IMR-90 (cell line): ENCODE measurements at regions not wholly inside any gene's neighbourhood (a gene's known extent, or its start where the extent isn't known, plus 50 kb on each side); places are given as distances from the start of the nearest gene placed in this dataset.

Source experiments
- ATAC-seq: fragments of 200-7000 bp; cut with Tn5 transposase; 2 replicates; pipeline ENCODE4 v1.9.1; 2020; ENCODE audit warnings: low read depth, mild to moderate bottlenecking, moderate library complexity
- BruUV-seq: library from RNA; stranded (reverse); fragments of 400-500 nt; replicated peaks from 2 replicates; lab custom pipeline; 2021; lab: Mats Ljungman, UMichigan
- CTCF ChIA-PET: fragments of 300-600 bp; formaldehyde crosslinking; extraction: SDS; loops from one replicate; lab custom pipeline; 2021; ENCODE audit warnings: antibody characterized with exemption; lab: Yijun Ruan, JAX
- POLR2A ChIA-PET: fragments of 300-600 bp; sonication (Branson Sonifier 250); formaldehyde crosslinking; loops from one replicate; lab custom pipeline; 2022; ENCODE audit warnings: antibody characterized with exemption; ENCODE audit not compliant: unreplicated experiment; lab: Charles Lee
- DNase-seq: peaks from one replicate; pipeline ENCODE4 v3.0.0; 2013
- H2AFZ ChIP-seq: replicated peaks from 2 replicates; pipeline ENCODE3; 2013; ENCODE audit warnings: low read length, mild to moderate bottlenecking; ENCODE audit not compliant: poor library complexity
- H2AK5ac ChIP-seq: 2 replicates; pipeline ENCODE4 v1.6.1; 2013; ENCODE audit warnings: low read depth, low read length, inconsistent platforms
- H2AK9ac ChIP-seq: replicated peaks from 2 replicates; pipeline ENCODE3; 2013; ENCODE audit warnings: mild to moderate bottlenecking, low read depth, low read length, moderate library complexity; ENCODE audit not compliant: poor library complexity
- H2BK120ac ChIP-seq: 2 replicates; pipeline ENCODE4 v1.6.1; 2013; ENCODE audit warnings: low read depth, low read length, inconsistent platforms
- H2BK15ac ChIP-seq: 3 replicates; pipeline ENCODE4 v1.6.1; 2013; ENCODE audit warnings: low read depth, low read length, inconsistent platforms
- H2BK20ac ChIP-seq: 2 replicates; pipeline ENCODE4 v1.6.1; 2013; ENCODE audit warnings: low read depth, mild to moderate bottlenecking, inconsistent platforms, low read length, moderate library complexity
- H2BK5ac ChIP-seq: 2 replicates; pipeline ENCODE4 v1.6.1; 2013; ENCODE audit warnings: mild to moderate bottlenecking, low read depth, low read length, inconsistent platforms; ENCODE audit not compliant: poor library complexity, severe bottlenecking
- H3K14ac ChIP-seq: replicated peaks from 2 replicates; pipeline ENCODE4 v1.6.1; 2013; ENCODE audit warnings: low read depth, low read length, inconsistent platforms
- H3K18ac ChIP-seq: 2 replicates; pipeline ENCODE4 v1.6.1; 2013; ENCODE audit warnings: low read depth, low read length, control low read depth
- H3K23ac ChIP-seq: 2 replicates; pipeline ENCODE4 v1.6.1; 2013; ENCODE audit warnings: low read depth, low read length, inconsistent platforms
- H3K27ac ChIP-seq: 2 replicates; pipeline ENCODE4 v1.5.1; 2013; ENCODE audit warnings: mild to moderate bottlenecking, control low read depth, low read length; ENCODE audit not compliant: insufficient read depth
- H3K27me3 ChIP-seq: 2 replicates; pipeline ENCODE4 v1.6.1; 2013; ENCODE audit warnings: low read length; ENCODE audit not compliant: control insufficient read depth, insufficient read depth
- H3K36me3 ChIP-seq: 2 replicates; pipeline ENCODE4 v1.6.1; 2013; ENCODE audit warnings: low read length, mixed read lengths; ENCODE audit not compliant: control insufficient read depth, insufficient read depth
- H3K4ac ChIP-seq: 2 replicates; pipeline ENCODE4 v1.6.1; 2013; ENCODE audit warnings: low read depth, low read length, inconsistent platforms
- H3K4me1 ChIP-seq: 2 replicates; pipeline ENCODE4 v1.6.1; 2013; ENCODE audit warnings: low read length, mixed read lengths; ENCODE audit not compliant: control insufficient read depth, insufficient read depth
- H3K4me2 ChIP-seq: 2 replicates; pipeline ENCODE4 v1.6.1; 2013; ENCODE audit warnings: low read depth, mild to moderate bottlenecking, control low read depth, low read length, moderate library complexity
- H3K4me3 ChIP-seq: 2 replicates; pipeline ENCODE4 v1.5.1; 2013; ENCODE audit warnings: low read depth, mild to moderate bottlenecking, control low read depth, low read length, moderate library complexity; ENCODE audit not compliant: insufficient read depth
- H3K56ac ChIP-seq: 2 replicates; pipeline ENCODE4 v1.6.1; 2013; ENCODE audit warnings: low read length, inconsistent platforms; ENCODE audit not compliant: insufficient read depth; ENCODE audit errors: extremely low read depth
- H3K79me1 ChIP-seq, 2 experiments: 2 replicates each; pipeline ENCODE4 v1.6.1; 2013; ENCODE audit warnings: low read length in 2 of 2, inconsistent platforms in 1 of 2, low read depth in 1 of 2
- H3K9ac ChIP-seq: 2 replicates; pipeline ENCODE4 v1.6.1; 2013; ENCODE audit warnings: low read depth, low read length, control low read depth
- H3K9me1 ChIP-seq: 2 replicates; pipeline ENCODE4 v1.6.1; 2013; ENCODE audit warnings: low read length, inconsistent platforms; ENCODE audit not compliant: insufficient read depth
- H3K9me3 ChIP-seq: 2 replicates; pipeline ENCODE4 v1.6.1; 2013; ENCODE audit warnings: low read length; ENCODE audit not compliant: control insufficient read depth, insufficient read depth
- H4K20me1 ChIP-seq: 2 replicates; pipeline ENCODE4 v1.6.1; 2013; ENCODE audit warnings: low read length, inconsistent platforms; ENCODE audit not compliant: insufficient read depth
- H4K5ac ChIP-seq: 2 replicates; pipeline ENCODE4 v1.6.1; 2013; ENCODE audit warnings: mild to moderate bottlenecking, low read depth, low read length, control low read depth
- H4K8ac ChIP-seq, 2 experiments: 2 replicates each; pipeline ENCODE4 v1.6.1; 2013; ENCODE audit warnings: low read depth in 2 of 2, low read length in 2 of 2, control low read depth in 1 of 2, inconsistent platforms in 1 of 2
- H4K91ac ChIP-seq: 2 replicates; pipeline ENCODE4 v1.6.1; 2013; ENCODE audit warnings: low read depth, low read length, inconsistent platforms; ENCODE audit not compliant: insufficient read depth
- BHLHE40 ChIP-seq: fragments of 150-350 bp; IDR thresholded peaks from 2 replicates; pipeline ENCODE4 v1.6.1; 2016; ENCODE audit warnings: mild to moderate bottlenecking, low read depth, low read length
- CEBPB ChIP-seq: IDR thresholded peaks from 2 replicates; pipeline ENCODE4 v1.6.1; 2012; ENCODE audit warnings: low read depth, low read length, improper control_type of control experiment
- FOS ChIP-seq: fragments of 150-350 bp; IDR thresholded peaks from 2 replicates; pipeline ENCODE4 v1.6.1; 2016; ENCODE audit warnings: low read depth, low read length
- MAZ ChIP-seq: IDR thresholded peaks from 2 replicates; pipeline ENCODE4 v1.6.1; 2012; ENCODE audit warnings: low read depth, mild to moderate bottlenecking, low read length, improper control_type of control experiment, moderate library complexity, borderline replicate concordance
- NFE2L2 ChIP-seq: fragments of 150-350 bp; IDR thresholded peaks from 2 replicates; pipeline ENCODE4 v1.6.1; 2016; ENCODE audit warnings: low read depth, mild to moderate bottlenecking, low read length
- POLR2A ChIP-seq: IDR thresholded peaks from 2 replicates; pipeline ENCODE4 v1.6.1; 2012; ENCODE audit warnings: mild to moderate bottlenecking, low read depth, low read length
- RAD21 ChIP-seq: IDR thresholded peaks from 2 replicates; pipeline ENCODE4 v1.6.1; 2012; ENCODE audit warnings: low read length, improper control_type of control experiment
- RCOR1 ChIP-seq: IDR thresholded peaks from 2 replicates; pipeline ENCODE4 v1.6.1; 2012; ENCODE audit warnings: mild to moderate bottlenecking, low read length, improper control_type of control experiment; ENCODE audit not compliant: insufficient replicate concordance
- RFX5 ChIP-seq: IDR thresholded peaks from 2 replicates; pipeline ENCODE4 v1.8.0; 2012; ENCODE audit warnings: low read depth, mild to moderate bottlenecking, low read length, moderate library complexity
- SMC3 ChIP-seq: fragments of 150-350 bp; IDR thresholded peaks from 2 replicates; pipeline ENCODE4 v1.6.1; 2016; ENCODE audit warnings: low read depth, mild to moderate bottlenecking, antibody characterized with exemption, low read length, moderate library complexity
- WGBS, 2 experiments: methylation state at CpG; one replicate each; pipeline versions ENCODE4 v1.1.5 to v1.1.7; 2013; ENCODE audit warnings: missing lambda C conversion rate in 2 of 2; ENCODE audit not compliant: insufficient read length in 1 of 2; ENCODE audit errors: extremely low coverage in 2 of 2; 5-methylcytosine and 5-hydroxymethylcytosine counted together
- dilution Hi-C: fragments of 300-500 bp; cut with HindIII; formaldehyde crosslinking; loops from one replicate; pipeline ENCODE4 v1.14.3; 2018; ENCODE audit warnings: low sequenced_read_pairs; ENCODE audit not compliant: unreplicated experiment
- in situ Hi-C: fragments of 300-500 bp; cut with MboI; formaldehyde crosslinking; loops from 3 replicates; pipeline ENCODE4 v1.14.3; 2019; ENCODE audit warnings: low sequenced_read_pairs, inconsistent platforms, mixed read lengths
- intact Hi-C: fragments of 100-400 bp; cut with micrococcal nuclease; formaldehyde crosslinking; loops from 2 replicates; pipeline ENCODE4 v1.10.0; 2022

DNA sequence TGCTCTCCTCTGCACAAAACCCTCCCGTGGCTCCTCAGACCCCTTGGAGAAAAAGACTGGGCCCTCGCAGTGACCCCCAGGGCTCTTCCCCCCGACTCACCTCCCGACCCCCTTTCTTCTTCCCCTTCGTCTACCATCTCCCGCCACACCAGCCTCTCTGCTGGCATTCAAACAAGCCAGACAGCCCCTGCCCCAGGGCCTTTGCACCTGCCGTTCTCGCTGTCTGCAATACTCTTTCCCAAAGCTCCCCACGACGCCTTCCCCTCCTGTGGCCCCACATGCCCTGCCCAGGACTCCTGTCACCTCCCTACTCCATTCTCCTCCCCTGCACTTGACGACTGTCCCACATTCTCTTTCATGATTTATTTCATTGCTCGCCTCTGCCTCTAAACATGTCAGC, 115.7 kb downstream of the PHETA1 start:
- no peak overlapping the region for H3K23ac ChIP-seq
- H2AK5ac ChIP-seq, result no peak overlapping the region
- no peak overlapping the region for H2BK15ac ChIP-seq
- CTCF ChIA-PET, result no interaction called here
- in situ Hi-C loops, result no loop called here
- no peak overlapping the region for H3K4ac ChIP-seq
- no peak for TF ChIP-seq RFX5
- TF ChIP-seq RCOR1, result no peak
- no peak for TF ChIP-seq CEBPB
- TF ChIP-seq RAD21, result no peak
- no peak for TF ChIP-seq POLR2A
- no peak for TF ChIP-seq BHLHE40
- no peak for TF ChIP-seq NFE2L2
- no peak for TF ChIP-seq FOS
- no peak for TF ChIP-seq MAZ
- TF ChIP-seq SMC3, result no peak
- H3K56ac ChIP-seq, result no peak overlapping the region
- H3K9me1 ChIP-seq, result no peaks in the 10 kb centered on the region
- H4K5ac ChIP-seq, result no peak overlapping the region
- no peak for ATAC-seq
- H3K79me1 ChIP-seq, result no peaks in the 10 kb centered on the region
- WGBS, 2 experiments, result 54% methylated on average over 5 of the region's 12 CpGs; no CpG with 5 or more reads in 1 of the 2 experiments
- H3K36me3 ChIP-seq, result no peaks in the 10 kb centered on the region
- no peak overlapping the region for H3K18ac ChIP-seq
- H2BK20ac ChIP-seq, result no peak overlapping the region
- H2BK120ac ChIP-seq, result no peak overlapping the region
- H2AFZ ChIP-seq, result no peak overlapping the region
- H4K91ac ChIP-seq, result no peak overlapping the region
- no peak overlapping the region for H3K4me2 ChIP-seq
- H3K27ac ChIP-seq, result no peak overlapping the region
- no peak overlapping the region for H3K4me3 ChIP-seq
- no peak overlapping the region for H4K8ac ChIP-seq
- POLR2A ChIA-PET, result no interaction called here
- DNase-seq, result no peak
- H3K9me3 ChIP-seq, result no peaks in the 10 kb centered on the region
- H3K4me1 ChIP-seq, result no peaks in the 10 kb centered on the region
- H3K9ac ChIP-seq, result no peak overlapping the region
- H2AK9ac ChIP-seq, result no peak overlapping the region
- BruUV-seq, result no TSS peak
- H3K27me3 ChIP-seq, result peaks cover 5% of the 10 kb centered on the region
- dilution Hi-C loops, result no loop called here
- H2BK5ac ChIP-seq, result no peak overlapping the region
- no peaks in the 10 kb centered on the region; the same call in 1 of the 2 replicates for H4K20me1 ChIP-seq
- no peak overlapping the region for H3K14ac ChIP-seq
- intact Hi-C loops, result no loop called here
